Activated gamma-delta T cell treated with Interleukin-2 at 50 U/mL for 16 hours (primary cell): ENCODE measurements at regions not wholly inside any gene's neighbourhood (a gene's known extent, or its start where the extent isn't known, plus 50 kb on each side); places are given as distances from the start of the nearest gene placed in this dataset.
"Not testable (repeated sequence)": the region's sequence is repeated elsewhere in the genome, so short reads cannot be mapped to it uniquely, and the experiment has no call there.

Experiments
- DNase-seq: peaks from one replicate; pipeline ENCODE4 v3.0.0-alpha.2; 2020

DNA sequence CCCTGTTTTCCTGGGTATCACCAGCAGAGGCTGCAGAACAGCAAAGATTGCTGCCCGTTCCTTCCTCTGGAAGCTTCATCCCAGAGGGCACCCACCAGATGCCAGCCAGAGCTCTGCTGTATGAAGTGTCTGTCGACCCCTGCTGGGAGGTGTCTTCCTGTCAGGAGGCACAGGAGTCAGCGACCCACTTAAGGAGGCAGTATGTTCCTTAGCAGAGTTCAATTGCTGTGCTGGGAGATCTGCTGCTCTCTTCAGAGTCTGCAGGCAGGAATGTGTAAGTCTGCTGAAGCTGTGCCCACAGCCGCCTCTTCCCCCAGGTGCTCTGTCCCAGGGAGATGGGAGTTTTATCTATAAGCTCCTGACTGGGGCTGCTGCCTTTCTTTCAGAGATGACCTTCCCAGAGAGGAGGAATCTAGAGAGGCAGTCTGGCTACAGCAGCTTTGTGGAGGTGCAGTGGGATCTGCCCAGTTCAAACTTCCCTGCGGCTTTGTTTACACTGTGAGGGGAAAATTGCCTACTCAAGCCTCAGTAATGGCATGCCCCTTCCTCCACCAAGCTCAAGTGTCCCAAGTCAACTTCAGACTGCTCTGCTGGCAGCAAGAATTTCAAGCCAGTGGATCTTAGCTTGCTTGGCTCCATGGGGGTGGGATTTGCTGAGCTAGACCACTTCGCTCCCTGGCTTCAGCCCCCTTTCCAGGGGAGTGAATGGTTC, 100.6 kb downstream of the TMEM168 start:
- DNase-seq = not testable (repeated sequence)

DNA sequence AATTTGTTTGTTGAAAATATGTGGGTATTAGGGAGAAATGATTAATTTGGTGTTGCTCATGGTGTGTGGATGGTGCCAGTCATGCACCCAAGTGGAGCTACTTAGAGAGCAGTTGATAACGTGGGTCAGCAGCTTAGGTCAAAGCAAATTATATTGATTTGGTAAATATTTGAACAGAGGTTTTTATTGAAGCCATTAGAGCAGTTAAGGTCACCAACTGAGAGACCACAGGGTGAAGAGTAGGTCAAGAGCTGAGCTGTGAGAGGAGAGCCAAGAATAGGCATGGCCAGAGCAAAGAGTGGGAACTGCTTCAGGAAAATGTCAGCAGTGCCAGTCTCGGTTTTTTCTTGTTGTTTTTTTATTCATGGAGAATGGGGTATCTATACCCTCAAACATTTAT, 97.9 kb downstream of the TMEM168 start:
- no peak for DNase-seq

DNA sequence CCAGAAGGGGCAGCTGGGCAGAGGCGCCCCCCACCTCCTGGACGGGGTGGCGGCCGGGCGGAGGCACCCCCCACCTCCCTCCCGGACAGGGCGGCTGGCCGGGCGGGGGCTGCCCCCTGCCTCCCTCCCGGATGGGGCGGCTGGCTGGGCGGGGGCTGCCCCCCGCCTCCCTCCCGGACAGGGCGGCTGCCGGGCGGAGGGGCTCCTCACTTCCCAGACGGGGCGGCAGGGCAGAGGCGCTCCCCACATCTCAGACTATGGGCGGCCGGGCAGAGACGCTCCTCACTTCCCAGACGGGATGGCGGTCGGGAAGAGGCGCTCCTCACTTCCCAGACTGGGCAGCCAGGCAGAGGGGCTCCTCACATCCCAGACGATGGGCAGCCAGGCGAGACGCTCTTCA, 93.0 kb downstream of the TMEM168 start:
- not testable (repeated sequence) for DNase-seq

DNA sequence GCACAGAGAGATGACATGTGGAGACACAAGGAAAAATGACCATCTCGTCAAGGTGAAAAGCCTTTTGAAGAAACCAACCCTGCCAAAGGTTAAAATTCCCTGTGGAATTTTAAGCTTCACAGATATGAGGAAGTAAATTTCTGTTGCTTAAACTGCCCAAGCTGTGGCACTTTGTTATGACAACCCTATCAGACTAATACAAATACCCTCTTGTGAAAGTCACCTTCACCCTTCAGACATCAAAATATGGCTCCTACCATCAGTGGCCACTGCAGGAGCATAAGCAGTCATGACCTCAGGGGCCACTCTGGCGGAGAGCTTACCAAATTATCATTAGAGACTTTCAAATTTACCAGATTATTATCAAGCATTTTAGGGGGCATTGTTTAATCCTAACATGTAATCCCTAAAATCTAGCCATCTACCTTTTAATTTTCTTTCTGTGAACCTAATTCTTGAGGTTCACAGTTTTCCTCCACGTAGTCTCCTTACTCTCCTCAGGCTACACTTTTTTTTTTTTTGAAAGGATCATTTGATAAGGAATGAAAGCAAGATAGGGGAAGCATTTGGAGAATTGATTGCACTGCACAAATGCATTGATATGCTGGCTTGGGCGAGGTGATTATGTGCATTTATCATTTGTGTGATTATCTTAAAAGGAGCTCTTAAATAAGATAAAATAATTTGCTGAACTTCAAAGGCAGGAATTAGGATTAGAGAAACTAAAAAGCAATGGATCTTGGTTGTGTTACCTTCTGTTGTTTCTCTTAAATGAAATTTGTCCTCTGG, 90.3 kb downstream of the TMEM168 start:
- DNase-seq = no peak

DNA sequence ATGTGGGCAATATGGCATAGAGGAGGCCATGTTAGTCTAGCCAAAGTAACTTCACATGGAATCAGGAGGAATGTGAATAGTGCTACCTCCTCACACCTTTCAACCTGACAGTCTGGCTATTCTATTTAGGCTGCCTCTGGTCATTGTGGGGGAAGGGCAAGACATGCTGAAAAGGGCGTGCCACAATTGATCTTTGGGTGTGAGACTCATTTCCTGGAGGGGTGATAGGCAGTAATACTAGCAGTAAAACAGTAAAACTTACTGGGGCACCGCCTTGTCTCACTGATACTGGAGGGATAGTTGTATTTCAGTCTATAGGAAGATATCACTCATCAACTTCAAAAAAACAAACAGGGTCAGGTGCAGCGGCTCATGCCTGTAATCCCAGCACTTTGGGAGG, 88.7 kb downstream of the TMEM168 start:
- no peak for DNase-seq

DNA sequence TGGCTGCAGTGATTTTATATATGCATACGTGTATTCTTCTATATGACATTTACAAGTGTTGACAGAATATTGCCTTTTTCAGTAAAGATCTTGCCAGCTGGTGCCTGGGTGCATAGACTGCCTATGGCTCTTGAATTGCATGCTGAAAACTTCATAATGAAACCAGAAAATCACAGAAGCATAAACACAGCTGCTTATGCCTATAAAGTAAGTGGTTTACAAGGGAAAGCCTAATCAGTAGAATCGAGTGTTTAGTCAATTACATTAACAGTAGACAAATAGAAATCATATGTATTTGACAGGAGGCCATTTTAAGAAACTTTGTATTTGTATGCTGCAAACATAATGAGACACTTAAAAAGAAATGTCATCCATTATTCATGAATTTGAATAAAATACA, 82.5 kb downstream of the TMEM168 start:
- no peak for DNase-seq

DNA sequence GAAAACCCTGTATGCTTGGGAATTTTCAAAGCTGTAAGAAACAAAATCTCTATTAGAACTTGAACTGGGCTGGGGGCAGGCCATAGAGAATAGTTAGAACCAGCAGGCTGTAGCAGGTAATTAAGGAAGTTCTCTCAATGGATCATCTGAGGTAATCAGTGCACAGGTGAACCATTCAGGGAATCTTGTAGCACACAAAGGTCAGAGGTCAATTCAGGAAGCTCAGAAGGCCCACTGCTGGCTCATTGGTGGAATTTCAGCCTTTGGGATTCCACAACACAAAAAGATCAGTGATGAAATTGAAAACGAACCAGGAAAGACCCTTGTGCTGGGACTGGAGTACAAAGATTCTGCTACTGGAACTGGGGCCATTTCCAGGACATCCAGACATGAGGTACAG, 82.0 kb downstream of the TMEM168 start:
- no peak for DNase-seq
